ENCODE measurements at regions not wholly inside any gene's neighbourhood (a gene's known extent, or its start where the extent isn't known, plus 50 kb on each side); places are given as distances from the start of the nearest gene placed in this dataset.

DNA sequence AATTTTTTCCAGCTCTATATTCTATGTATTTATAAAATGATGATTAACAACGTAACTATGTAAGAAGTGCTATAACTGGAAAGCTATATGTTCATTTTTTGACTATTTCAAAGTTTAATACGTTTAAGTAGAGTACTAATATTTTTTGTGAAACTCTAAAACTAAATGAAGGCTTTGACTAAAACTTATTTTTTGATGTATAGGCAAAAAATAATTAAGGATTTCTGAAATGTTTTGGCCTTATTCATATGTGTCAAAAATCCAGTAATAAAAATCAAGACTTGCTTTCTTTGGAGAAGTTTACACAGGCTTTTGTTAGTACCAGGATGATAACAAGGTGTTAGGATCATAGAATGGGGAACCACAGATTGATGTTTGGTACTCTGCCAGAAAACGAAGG, 58.2 kb upstream of the ZEB2 start:
- DNase-seq (ENCODE audit: low read depth in 2 of 3, low spot score in 1 of 3) = no peak

DNA sequence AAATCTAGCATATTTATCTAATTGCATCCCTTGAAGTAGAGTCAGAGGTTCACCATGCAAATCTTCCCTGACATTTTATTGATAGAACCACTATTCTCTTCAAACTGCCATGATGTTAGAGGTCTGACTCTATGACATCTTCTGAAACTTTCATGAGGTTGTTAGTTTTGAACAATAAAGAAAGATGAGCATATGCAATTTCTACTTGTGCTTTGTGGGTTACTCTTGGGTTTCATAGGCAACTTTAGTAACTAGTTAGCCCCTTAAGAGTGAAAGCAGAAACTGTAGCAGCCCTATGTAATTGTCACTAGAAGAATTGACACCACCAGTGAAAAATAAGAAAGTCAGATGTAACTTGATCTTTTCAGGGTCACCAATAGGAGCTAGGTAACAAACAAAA, 53.1 kb upstream of the ZEB2 start:
- DNase-seq (ENCODE audit: low read depth in 2 of 3, low spot score in 1 of 3) = no peak

DNA sequence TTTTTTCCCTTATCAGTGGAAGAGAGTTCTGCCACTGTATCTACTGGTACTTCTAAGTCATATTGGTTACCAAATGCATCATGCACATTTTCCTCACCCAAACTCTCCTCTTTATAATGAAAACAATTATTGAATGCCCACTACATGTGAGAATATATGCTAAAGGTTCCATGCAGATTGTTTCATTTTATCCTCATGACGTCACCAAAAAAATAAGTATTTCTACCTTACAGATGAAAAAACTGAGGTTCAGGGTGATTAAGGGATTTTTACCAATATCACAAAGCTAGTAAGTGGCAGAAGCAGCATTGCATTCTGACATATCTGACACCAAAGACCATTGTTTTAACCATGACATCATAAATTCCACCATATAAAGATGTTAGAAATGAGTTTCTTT, 51.9 kb upstream of the ZEB2 start:
- no peak for DNase-seq (ENCODE audit: low read depth in 2 of 3, low spot score in 1 of 3)

DNA sequence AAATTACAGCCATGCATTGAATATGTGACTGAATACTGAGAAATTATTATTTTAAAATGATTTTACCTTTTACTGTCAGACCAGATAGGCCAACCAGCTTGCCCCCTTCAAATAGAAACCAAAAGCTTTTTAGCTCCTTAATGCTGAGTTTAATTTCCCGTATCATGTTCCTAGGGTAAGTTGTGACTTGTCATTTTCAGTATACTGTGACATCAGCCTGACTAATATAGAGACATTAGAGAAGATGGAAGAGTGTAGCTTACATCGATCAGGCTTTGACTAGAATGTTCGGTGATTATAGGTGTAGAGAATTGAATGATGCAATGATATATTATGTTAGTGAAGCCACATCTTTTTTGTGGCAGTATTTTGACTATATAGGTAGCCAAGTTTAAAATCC, 50.6 kb upstream of the ZEB2 start:
- DNase-seq (ENCODE audit: low read depth in 2 of 3, low spot score in 1 of 3) = no peak

All from stimulated activated CD4-positive, alpha-beta T cell treated with anti-CD3 and anti-CD28 coated beads, Interleukin-12 subunit alpha, Interleukin-12 subunit beta, amount 100 ng/mL, for 48 hours (primary cell).